ENCODE measurements at regions not wholly inside any gene's neighbourhood (a gene's known extent, or its start where the extent isn't known, plus 50 kb on each side); places are given as distances from the start of the nearest gene placed in this dataset.

GRCh38 chr2:4370422-4371090 lies 667.2 kb downstream of the DCDC2C start:
- no peak for DNase-seq (ENCODE audit: low spot score)

GRCh38 chr2:4381049-4381448 lies 677.7 kb downstream of the DCDC2C start:
- no peak for DNase-seq (ENCODE audit: low spot score)

- no peak for DNase-seq (ENCODE audit: low spot score)
Observed at GRCh38 chr2:4381773-4382172, 678.4 kb downstream of the DCDC2C start.

GRCh38 chr2:4391013-4391412 lies 687.6 kb downstream of the DCDC2C start:
- no peak for DNase-seq (ENCODE audit: low spot score)

- DNase-seq (ENCODE audit: low spot score) = no peak
Observed at GRCh38 chr2:4404363-4404762, 701.0 kb downstream of the DCDC2C start.

GRCh38 chr2:4408321-4408720 lies 704.9 kb downstream of the DCDC2C start:
- no peak for DNase-seq (ENCODE audit: low spot score)

- DNase-seq (ENCODE audit: low spot score) = no peak
Observed at GRCh38 chr2:4412637-4413187, 709.3 kb downstream of the DCDC2C start.

- DNase-seq (ENCODE audit: low spot score) = no peak
Observed at GRCh38 chr2:4415171-4415570, 711.8 kb downstream of the DCDC2C start.

GRCh38 chr2:4415810-4416413 lies 712.5 kb downstream of the DCDC2C start:
- DNase-seq (ENCODE audit: low spot score) = no peak

GRCh38 chr2:4416431-4416830 lies 713.1 kb downstream of the DCDC2C start:
- DNase-seq (ENCODE audit: low spot score) = peak; percentile 24

- no peak for DNase-seq (ENCODE audit: low spot score)
Observed at GRCh38 chr2:4417771-4418170, 714.4 kb downstream of the DCDC2C start.

GRCh38 chr2:4420032-4420431 lies 716.7 kb downstream of the DCDC2C start:
- no peak for DNase-seq (ENCODE audit: low spot score)

GRCh38 chr2:4424153-4424552 lies 720.8 kb downstream of the DCDC2C start:
- no peak for DNase-seq (ENCODE audit: low spot score)

- DNase-seq (ENCODE audit: low spot score) = no peak
Observed at GRCh38 chr2:4427083-4427482, 723.7 kb downstream of the DCDC2C start.

- no peak for DNase-seq (ENCODE audit: low spot score)
Observed at GRCh38 chr2:4445821-4446220, 742.4 kb downstream of the DCDC2C start.

- no peak for DNase-seq (ENCODE audit: low spot score)
Observed at GRCh38 chr2:4454907-4455306, 751.5 kb downstream of the DCDC2C start.

- DNase-seq (ENCODE audit: low spot score) = no peak
Observed at GRCh38 chr2:4455486-4456155, 752.2 kb downstream of the DCDC2C start.

- no peak for DNase-seq (ENCODE audit: low spot score)
Observed at GRCh38 chr2:4464634-4465266, 761.4 kb downstream of the DCDC2C start.

- DNase-seq (ENCODE audit: low spot score) = no peak
Observed at GRCh38 chr2:4465671-4466070, 762.3 kb downstream of the DCDC2C start.

- no peak for DNase-seq (ENCODE audit: low spot score)
Observed at GRCh38 chr2:4475618-4476017, 772.2 kb downstream of the DCDC2C start.

- no peak for DNase-seq (ENCODE audit: low spot score)
Observed at GRCh38 chr2:4483050-4483449, 779.7 kb downstream of the DCDC2C start.

- DNase-seq (ENCODE audit: low spot score) = no peak
Observed at GRCh38 chr2:4486971-4487370, 783.6 kb downstream of the DCDC2C start.

Measured in globus pallidus (tissue), 1 donor.